GM12865 (cell line): ENCODE measurements at regions not wholly inside any gene's neighbourhood (a gene's known extent, or its start where the extent isn't known, plus 50 kb on each side); places are given as distances from the start of the nearest gene placed in this dataset.

Source experiments
- DNase-seq: peaks from one replicate; pipeline ENCODE4 v3.0.0; 2010; ENCODE audit warnings: low read depth
- H3K4me3 ChIP-seq: 2 replicates; pipeline ENCODE4 v1.5.1; 2011; ENCODE audit warnings: mild to moderate bottlenecking, low read depth, low read length, control low read depth
- CTCF ChIP-seq: IDR thresholded peaks from 2 replicates; pipeline ENCODE4 v1.5.1; 2011; ENCODE audit warnings: low read length, control low read depth, low read depth, inconsistent platforms; ENCODE audit not compliant: insufficient read depth; ENCODE audit errors: missing control alignments

GRCh38 chr11:27864091-27864491 lies 163.8 kb upstream of the BDNF start:
- DNase-seq: no peak
- H3K4me3 ChIP-seq: no peak overlapping the region
- TF ChIP-seq CTCF: no peak

- DNase-seq: no peak
- H3K4me3 ChIP-seq: no peak overlapping the region
- TF ChIP-seq CTCF: no peak
These were observed 163.4 kb upstream of the BDNF start for GRCh38 chr11:27863637-27864036.

- no peak for DNase-seq
- no peak for TF ChIP-seq CTCF
- H3K4me3 ChIP-seq: no peak overlapping the region
These were observed 161.6 kb upstream of the BDNF start for GRCh38 chr11:27861706-27862430.

GRCh38 chr11:27860811-27861210 lies 160.6 kb upstream of the BDNF start:
- no peak for TF ChIP-seq CTCF

GRCh38 chr11:27858866-27859265 lies 158.6 kb upstream of the BDNF start:
- no peak for DNase-seq
- TF ChIP-seq CTCF: no peak
- H3K4me3 ChIP-seq: no peak overlapping the region

More at GRCh38 chr11:27860811-27861210, 160.6 kb upstream of the BDNF start:
- no peak overlapping the region for H3K4me3 ChIP-seq
- DNase-seq: no peak

GRCh38 chr11:27857588-27857987 lies 157.3 kb upstream of the BDNF start:
- no peak for DNase-seq
- H3K4me3 ChIP-seq: no peak overlapping the region
- no peak for TF ChIP-seq CTCF

GRCh38 chr11:27857014-27857413 lies 156.8 kb upstream of the BDNF start:
- DNase-seq: peak; percentile 35
- TF ChIP-seq CTCF: no peak
- no peak overlapping the region for H3K4me3 ChIP-seq
